HL-60/S4 (cell line): ENCODE measurements at regions not wholly inside any gene's neighbourhood (a gene's known extent, or its start where the extent isn't known, plus 50 kb on each side); places are given as distances from the start of the nearest gene placed in this dataset.
"Not testable (repeated sequence)": the region's sequence is repeated elsewhere in the genome, so short reads cannot be mapped to it uniquely, and the experiment has no call there.

Experiments
- in situ Hi-C: fragments of 300-500 bp; cut with MboI; formaldehyde crosslinking; loops from 2 replicates; pipeline ENCODE4 v1.14.3; 2022; ENCODE audit warnings: low sequenced_read_pairs

- in situ Hi-C loops, result loop anchor here (10.0 kb wide), 1 partner anchor 73 kb away; no protein-coding TSS in a partner anchor
Observed at GRCh38 chr16:87201790-87202189, 115.4 kb downstream of the C16orf95 start.

DNA sequence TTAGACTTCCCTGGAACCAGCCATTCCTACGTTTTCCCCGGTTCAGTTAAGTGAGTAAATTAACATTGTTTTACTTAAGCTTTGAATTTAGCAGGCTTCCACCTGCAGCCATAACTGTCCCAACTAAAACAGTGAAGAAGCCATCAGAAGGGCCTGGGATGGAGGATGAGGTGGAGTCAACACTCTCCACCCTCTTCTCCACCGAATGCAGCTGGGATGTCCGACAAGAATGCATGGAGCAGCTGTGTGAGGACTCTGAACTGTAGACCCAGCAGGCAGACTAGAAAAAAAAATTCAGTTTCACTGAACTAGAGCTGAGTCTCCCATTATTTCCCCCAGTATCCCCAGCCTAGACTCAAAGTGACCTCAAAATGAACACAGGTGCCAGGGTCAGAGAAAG lies 114.8 kb downstream of the C16orf95 start:
- in situ Hi-C loops, result loop anchor here (10.0 kb wide), 1 partner anchor 72 kb away; no protein-coding TSS in a partner anchor

DNA sequence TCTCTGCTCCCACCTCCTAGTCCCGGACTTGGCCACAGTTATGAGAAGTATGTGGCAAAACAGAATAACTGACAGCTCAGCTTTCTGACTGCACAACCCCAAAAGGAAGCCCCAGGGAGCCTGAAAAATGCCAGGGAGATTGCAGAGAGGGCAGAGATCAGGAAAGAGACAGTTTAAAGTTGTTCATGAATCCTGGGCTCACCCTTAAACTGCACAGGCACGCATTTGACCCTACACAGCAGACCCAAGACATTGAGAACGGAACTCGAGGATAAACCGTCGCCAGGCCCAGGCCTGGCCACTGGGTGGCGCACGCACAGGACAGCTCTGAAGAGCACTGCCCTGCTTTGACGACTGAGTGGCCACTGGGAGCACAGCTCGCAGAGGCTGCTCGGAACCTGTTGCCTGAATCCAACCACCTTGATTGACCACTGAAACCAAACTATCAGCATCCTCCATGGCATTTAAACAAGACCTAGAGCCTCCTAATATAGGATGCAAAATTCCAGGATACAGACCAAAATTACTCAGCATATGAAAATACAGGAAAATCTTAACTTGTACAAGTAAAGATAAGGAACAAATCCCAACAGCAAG lies 114.0 kb downstream of the C16orf95 start:
- in situ Hi-C loops, result loop anchor here (10.0 kb wide), 1 partner anchor 72 kb away; no protein-coding TSS in a partner anchor

GRCh38 chr16:87206646-87207451 lies 110.3 kb downstream of the C16orf95 start:
- in situ Hi-C loops, result loop anchor here (10.0 kb wide), 1 partner anchor 68 kb away; no protein-coding TSS in a partner anchor

GRCh38 chr16:87207509-87207908 lies 109.7 kb downstream of the C16orf95 start:
- in situ Hi-C loops, result loop anchor here (10.0 kb wide), 1 partner anchor 67 kb away; no protein-coding TSS in a partner anchor

- in situ Hi-C loops, result loop anchor here (10.0 kb wide), 1 partner anchor 67 kb away; no protein-coding TSS in a partner anchor
Observed at GRCh38 chr16:87207965-87208364, 109.2 kb downstream of the C16orf95 start.

- in situ Hi-C loops, result loop anchor here (10.0 kb wide), 1 partner anchor 66 kb away; no protein-coding TSS in a partner anchor
Observed at GRCh38 chr16:87208968-87209367, 108.2 kb downstream of the C16orf95 start.

GRCh38 chr16:87209808-87210512 lies 107.2 kb downstream of the C16orf95 start:
- in situ Hi-C loops, result loop anchor here (10.0 kb wide), 1 partner anchor 65 kb away; no protein-coding TSS in a partner anchor

DNA sequence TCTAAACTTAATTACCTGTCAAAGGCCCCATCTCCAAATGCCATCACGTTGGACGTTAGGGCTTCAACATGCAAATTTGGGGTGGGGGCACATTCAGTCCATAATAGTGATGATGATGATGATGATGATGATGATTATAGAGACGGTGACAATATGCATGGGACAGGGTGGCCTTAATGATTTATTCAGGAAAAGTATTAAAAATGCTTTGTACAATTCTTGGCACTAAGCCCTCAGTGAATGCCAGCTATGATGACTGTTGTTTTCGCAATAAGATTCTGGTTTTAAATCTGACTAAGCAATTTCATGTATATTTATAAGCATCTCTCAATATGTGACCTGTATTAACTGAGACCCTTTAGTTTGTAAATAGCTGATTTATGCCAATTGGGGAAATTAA lies 106.3 kb downstream of the C16orf95 start:
- in situ Hi-C loops, result no loop called here

DNA sequence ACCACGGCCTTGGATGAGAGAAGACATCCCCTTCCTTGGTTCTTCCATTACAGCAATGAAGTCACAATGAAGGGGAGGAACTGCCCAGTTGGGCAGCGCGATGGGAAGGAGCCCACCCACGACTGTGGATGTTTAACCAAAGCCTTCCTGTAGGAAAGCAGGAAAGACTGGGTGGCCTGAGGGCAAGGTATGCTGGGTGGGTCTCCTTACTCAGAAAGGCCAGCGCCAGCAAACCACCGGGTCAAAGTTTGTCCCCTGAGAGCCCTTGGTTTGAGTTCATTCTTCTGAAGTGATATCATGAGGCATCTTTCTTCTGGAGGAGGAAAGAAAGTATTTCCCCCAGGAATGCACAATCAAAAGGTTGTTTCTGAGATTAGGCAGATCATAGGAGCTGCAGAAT lies 105.2 kb downstream of the C16orf95 start:
- in situ Hi-C loops, result no loop called here

DNA sequence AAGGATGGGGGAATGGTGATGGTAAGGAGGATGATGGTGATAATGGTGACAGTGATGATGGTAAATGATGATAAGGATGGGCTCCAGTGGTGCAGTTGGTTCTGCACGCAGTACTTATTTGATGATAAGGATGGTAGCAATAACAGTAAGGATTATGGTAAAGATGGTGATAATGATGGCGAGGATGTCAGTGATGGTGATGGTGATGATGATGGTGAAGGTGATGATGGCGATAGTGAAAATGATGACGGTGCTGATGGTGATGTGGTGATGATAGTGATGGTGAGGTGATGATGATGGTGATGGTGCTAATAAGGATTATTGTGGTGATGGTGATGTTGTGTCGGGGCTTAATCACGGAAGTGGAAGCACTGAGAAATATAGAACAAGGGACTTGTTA lies 103.7 kb downstream of the C16orf95 start:
- in situ Hi-C loops, result no loop called here

DNA sequence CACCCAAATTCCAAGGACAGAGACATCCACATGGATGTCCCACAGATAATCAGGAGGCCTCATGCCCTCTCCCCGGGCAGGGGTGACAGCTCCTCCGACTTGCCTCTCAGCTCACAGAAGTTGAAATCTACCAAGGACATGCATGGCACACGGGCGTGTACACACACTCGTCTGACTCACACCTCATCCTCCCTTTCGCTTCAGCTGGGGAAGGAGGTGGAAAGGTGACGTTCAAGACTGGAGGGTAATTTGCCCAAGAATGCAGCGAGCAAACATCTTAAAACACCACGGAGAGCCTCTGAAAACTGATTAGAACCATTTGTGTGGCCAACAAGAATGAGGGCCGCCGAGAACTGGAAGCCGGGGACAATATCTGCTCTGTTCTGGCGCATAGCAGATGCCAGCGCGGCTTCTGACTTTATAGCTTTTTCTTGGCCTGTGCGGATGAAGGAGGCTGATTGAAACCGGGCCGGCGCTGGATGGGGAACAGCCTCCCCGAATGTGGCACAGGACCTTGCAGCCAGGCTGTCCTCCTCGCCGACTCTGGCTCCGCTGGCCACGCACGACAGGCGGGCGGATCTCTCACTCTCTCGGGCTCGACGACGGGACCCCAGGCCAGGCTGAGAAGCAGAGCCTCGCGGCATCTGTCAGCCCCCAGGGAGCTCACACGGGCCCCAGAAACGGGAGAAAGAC lies 100.9 kb downstream of the C16orf95 start:
- in situ Hi-C loops, result no loop called here

DNA sequence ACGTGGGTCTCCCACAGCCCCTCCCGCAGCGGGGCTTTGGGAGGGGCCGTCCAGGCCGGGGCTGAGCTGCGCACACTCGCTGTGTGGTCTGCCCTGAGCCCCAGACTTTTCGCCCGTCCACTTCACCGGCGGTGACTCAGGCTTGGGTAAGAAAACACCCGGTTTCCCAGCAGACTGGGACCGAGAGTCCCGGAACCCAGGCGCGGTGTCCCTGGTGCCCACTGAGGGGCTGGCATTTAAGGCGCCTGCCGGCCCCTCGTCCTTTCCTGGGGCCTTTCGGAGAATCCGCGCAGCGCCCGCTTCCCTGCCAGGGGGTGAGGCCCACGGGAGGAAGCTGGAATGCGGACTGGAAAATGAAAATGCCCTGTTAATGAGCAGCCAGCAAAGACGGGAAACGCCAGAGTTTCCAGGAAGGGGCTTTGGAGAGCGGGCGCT lies 100.3 kb downstream of the C16orf95 start:
- in situ Hi-C loops, result no loop called here

- in situ Hi-C loops, result not testable (repeated sequence)
Observed at GRCh38 chr16:87217802-87218201, 99.4 kb downstream of the C16orf95 start.

DNA sequence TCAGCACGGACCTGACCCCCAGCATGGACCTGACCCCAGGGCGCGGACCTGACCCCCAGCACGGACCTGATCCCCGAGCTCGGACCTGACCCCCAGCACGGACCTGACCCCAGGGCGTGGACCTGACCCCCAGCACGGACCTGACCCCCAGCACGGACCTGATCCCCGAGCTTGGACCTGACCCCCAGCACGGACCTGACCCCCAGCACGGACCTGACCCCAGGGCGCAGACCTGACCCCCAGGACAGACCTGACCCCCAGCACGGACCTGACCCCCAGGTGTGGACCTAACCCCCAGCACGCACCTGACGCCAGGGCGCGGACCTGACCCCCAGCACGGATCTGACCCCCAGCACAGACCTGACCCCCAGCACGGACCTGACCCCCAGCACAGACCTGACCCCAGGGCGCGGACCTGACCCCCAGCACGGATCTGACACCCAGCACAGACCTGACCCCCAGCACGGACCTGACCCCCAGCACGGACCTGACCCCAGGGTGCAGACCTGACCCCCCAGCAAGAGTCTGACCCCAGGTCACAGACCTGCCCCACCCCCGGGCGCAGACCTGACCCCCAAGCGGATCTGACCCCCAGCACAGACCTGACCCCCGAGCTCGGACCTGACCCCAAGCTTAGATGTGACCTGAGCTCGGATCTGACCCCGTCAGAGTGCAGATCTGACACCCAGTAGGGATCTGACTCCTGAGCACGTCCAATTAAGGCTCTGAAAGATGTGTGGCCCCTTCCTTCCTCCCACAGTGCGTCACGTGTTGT lies 98.7 kb downstream of the C16orf95 start:
- in situ Hi-C loops, result no loop called here

- in situ Hi-C loops, result no loop called here
Observed at GRCh38 chr16:87219287-87219909, 97.8 kb downstream of the C16orf95 start.

- in situ Hi-C loops, result no loop called here
Observed at GRCh38 chr16:87221633-87222032, 95.6 kb downstream of the C16orf95 start.

DNA sequence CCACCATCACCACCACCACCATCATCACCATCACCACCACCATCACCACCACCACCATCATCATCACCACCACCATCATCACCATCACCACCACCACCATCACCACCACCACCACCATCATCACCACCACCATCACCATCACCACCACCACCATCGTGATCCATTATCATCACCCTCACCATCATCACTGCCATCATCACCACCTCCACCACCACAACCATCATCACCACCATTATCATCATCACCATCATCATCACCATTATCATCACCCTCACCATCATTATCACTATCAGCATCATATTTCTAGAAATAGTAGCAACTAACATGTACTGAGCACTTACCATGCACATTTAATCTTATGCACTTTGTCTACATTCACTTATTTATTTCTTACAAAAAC lies 94.9 kb downstream of the C16orf95 start:
- in situ Hi-C loops, result no loop called here

GRCh38 chr16:87223656-87224248 lies 93.4 kb downstream of the C16orf95 start:
- in situ Hi-C loops, result no loop called here
